H1 (cell line): ENCODE measurements at regions not wholly inside any gene's neighbourhood (a gene's known extent, or its start where the extent isn't known, plus 50 kb on each side); places are given as distances from the start of the nearest gene placed in this dataset.

Source experiments
- CTCF ChIA-PET: fragments of 300-600 bp; sonication (Branson Sonifier 250); formaldehyde crosslinking; loops from one replicate; lab custom pipeline; 2021; ENCODE audit not compliant: partially characterized antibody; lab: Charles Lee
- POLR2A ChIA-PET: fragments of 300-600 bp; sonication (Branson Sonifier 250); formaldehyde crosslinking; loops from one replicate; lab custom pipeline; 2021; ENCODE audit warnings: inconsistent platforms; ENCODE audit not compliant: partially characterized antibody; lab: Charles Lee
- DNase-seq, 2 experiments: peaks; one replicate each; pipeline versions ENCODE4 v3.0.0 to v3.0.0-alpha.2; 2010 to 2022; ENCODE audit warnings: low spot score in 2 of 2, low read depth in 1 of 2, mixed read lengths in 1 of 2
- FAIRE-seq: peaks from 2 replicates; lab custom pipeline; 2011; peaks lifted over from hg19 to GRCh38; lab: Jason Lieb, UNC
- H2AFZ ChIP-seq: 2 replicates; pipeline ENCODE4 v1.8.1; 2012; ENCODE audit warnings: low read length, inconsistent platforms
- H2AK5ac ChIP-seq: 2 replicates; pipeline ENCODE4 v1.6.1; 2013; ENCODE audit warnings: low read depth, low read length
- H2BK120ac ChIP-seq: replicated peaks from 2 replicates; pipeline ENCODE3; 2013; ENCODE audit warnings: low read depth, low read length, inconsistent platforms
- H2BK12ac ChIP-seq: 2 replicates; pipeline ENCODE4 v1.6.1; 2013; ENCODE audit warnings: low read depth, low read length
- H2BK15ac ChIP-seq: 2 replicates; pipeline ENCODE4 v1.6.1; 2013; ENCODE audit warnings: low read length
- H2BK20ac ChIP-seq: 2 replicates; pipeline ENCODE4 v1.6.1; 2013; ENCODE audit warnings: low read length
- H2BK5ac ChIP-seq: 2 replicates; pipeline ENCODE4 v1.6.1; 2013; ENCODE audit warnings: low read depth, low read length
- H3K14ac ChIP-seq: 2 replicates; pipeline ENCODE4 v1.6.1; 2013; ENCODE audit warnings: inconsistent platforms; ENCODE audit not compliant: insufficient read length
- H3K18ac ChIP-seq: 2 replicates; pipeline ENCODE4 v1.6.1; 2013; ENCODE audit warnings: low read length; ENCODE audit errors: extremely low read depth
- H3K23ac ChIP-seq: 2 replicates; pipeline ENCODE4 v1.6.1; 2013; ENCODE audit warnings: inconsistent platforms; ENCODE audit not compliant: insufficient read length
- H3K23me2 ChIP-seq: 2 replicates; pipeline ENCODE4 v1.6.1; 2013; ENCODE audit warnings: low read depth, low read length
- H3K27ac ChIP-seq: 2 replicates; pipeline ENCODE4 v1.6.1; 2011; ENCODE audit warnings: low read depth, low read length, inconsistent platforms
- H3K27me3 ChIP-seq, 4 experiments: replicated peaks in 1 of 4; 1 replicate in 1 of 4; 2 replicates in 3 of 4; pipeline versions ENCODE4 v1.6.1 to v1.8.1; 2011 to 2013; ENCODE audit warnings: low read length in 3 of 4, mild to moderate bottlenecking in 3 of 4, inconsistent platforms in 2 of 4, mixed read lengths in 2 of 4, moderate library complexity in 1 of 4; ENCODE audit not compliant: control insufficient read depth in 3 of 4, insufficient read depth in 3 of 4; ENCODE audit errors: extremely low read depth in 1 of 4
- H3K36me3 ChIP-seq, 4 experiments: 2 replicates each; pipeline versions ENCODE4 v1.6.1 to v1.8.1; 2011 to 2013; ENCODE audit warnings: mild to moderate bottlenecking in 4 of 4, low read length in 3 of 4, moderate library complexity in 2 of 4, control low read depth in 1 of 4, inconsistent platforms in 1 of 4; ENCODE audit not compliant: insufficient read depth in 4 of 4, control insufficient read depth in 2 of 4
- H3K4ac ChIP-seq: replicated peaks from 2 replicates; pipeline ENCODE3; 2013; ENCODE audit warnings: low read length, low read depth, mixed read lengths, inconsistent platforms; ENCODE audit not compliant: insufficient read length
- H3K4me1 ChIP-seq, 4 experiments: replicated peaks in 1 of 4; 1 replicate in 1 of 4; 2 replicates in 3 of 4; pipeline versions ENCODE4 v1.6.1 to v1.8.1; 2011 to 2013; ENCODE audit warnings: low read length in 3 of 4, inconsistent platforms in 2 of 4, mixed read lengths in 1 of 4; ENCODE audit not compliant: insufficient read depth in 4 of 4, control insufficient read depth in 3 of 4
- H3K4me2 ChIP-seq, 2 experiments: 2 replicates each; pipeline versions ENCODE4 v1.6.1 to v1.8.1; 2011 to 2013; ENCODE audit warnings: low read depth in 2 of 2, low read length in 2 of 2, control low read depth in 1 of 2, inconsistent platforms in 1 of 2, mild to moderate bottlenecking in 1 of 2; ENCODE audit not compliant: insufficient read depth in 1 of 2
- H3K4me3 ChIP-seq, 4 experiments: fragments of 200-600, 300-600 bp in 1 of 4; sonication (generic), shearing (Covaris generic), sonication (Bioruptor Twin) in 1 of 4; 2 replicates each; pipeline versions ENCODE4 v1.5.1 to v1.8.1; 2011 to 2016; ENCODE audit warnings: low read length in 4 of 4, low read depth in 3 of 4, control low read depth in 2 of 4, inconsistent platforms in 2 of 4, mild to moderate bottlenecking in 2 of 4, mixed read lengths in 1 of 4, moderate library complexity in 1 of 4; ENCODE audit not compliant: insufficient read depth in 2 of 4; ENCODE audit errors: extremely low read depth in 1 of 4
- H3K56ac ChIP-seq: replicated peaks from 2 replicates; pipeline ENCODE3; 2013; ENCODE audit warnings: low read depth, mild to moderate bottlenecking, mixed read lengths, low read length, inconsistent platforms; ENCODE audit not compliant: insufficient read length
- H3K79me1 ChIP-seq: 2 replicates; pipeline ENCODE4 v1.6.1; 2013; ENCODE audit warnings: low read depth, low read length, control low read depth
- H3K79me2 ChIP-seq, 2 experiments: 2 replicates each; pipeline versions ENCODE4 v1.6.1 to v1.8.1; 2012 to 2013; ENCODE audit warnings: low read length in 2 of 2, mild to moderate bottlenecking in 2 of 2, inconsistent platforms in 1 of 2; ENCODE audit not compliant: insufficient read depth in 2 of 2, control insufficient read depth in 1 of 2
- H3K9ac ChIP-seq, 4 experiments: replicated peaks in 1 of 4; 1 replicate in 1 of 4; 2 replicates in 3 of 4; pipeline versions ENCODE4 v1.6.1 to v1.8.1; 2011 to 2013; ENCODE audit warnings: low read depth in 3 of 4, low read length in 3 of 4, control low read depth in 2 of 4, mild to moderate bottlenecking in 2 of 4, moderate library complexity in 2 of 4, inconsistent platforms in 1 of 4; ENCODE audit errors: extremely low read depth in 1 of 4
- H3K9me3 ChIP-seq, 2 experiments: 2 replicates each; pipeline versions ENCODE4 v1.6.1 to v1.8.1; 2012 to 2013; ENCODE audit warnings: mild to moderate bottlenecking in 2 of 2, moderate library complexity in 2 of 2, control low read depth in 1 of 2, inconsistent platforms in 1 of 2, low read depth in 1 of 2, low read length in 1 of 2, mixed read lengths in 1 of 2; ENCODE audit not compliant: insufficient read depth in 2 of 2
- H4K20me1 ChIP-seq, 2 experiments: replicated peaks in 1 of 2; 2 replicates each; pipeline versions ENCODE3 to v1.8.1; 2011 to 2013; ENCODE audit warnings: inconsistent platforms in 2 of 2, low read length in 2 of 2, mild to moderate bottlenecking in 1 of 2; ENCODE audit not compliant: insufficient read depth in 2 of 2, control insufficient read depth in 1 of 2
- H4K5ac ChIP-seq: 2 replicates; pipeline ENCODE4 v1.6.1; 2013; ENCODE audit warnings: low read length, low read depth, mixed read lengths, inconsistent platforms; ENCODE audit not compliant: insufficient read length
- H4K8ac ChIP-seq: 2 replicates; pipeline ENCODE4 v1.8.0; 2013; ENCODE audit warnings: mild to moderate bottlenecking, moderate library complexity, low read length, inconsistent platforms; ENCODE audit not compliant: insufficient read depth; ENCODE audit errors: extremely low read depth
- H4K91ac ChIP-seq: replicated peaks from 2 replicates; pipeline ENCODE3; 2013; ENCODE audit warnings: low read length, mixed read lengths, inconsistent platforms; ENCODE audit not compliant: insufficient read length
- JUND ChIP-seq: IDR thresholded peaks from 2 replicates; pipeline ENCODE4 v1.6.1; 2011; ENCODE audit warnings: mild to moderate bottlenecking, improper control_type of control experiment, low read length
- MAFK ChIP-seq: IDR thresholded peaks from 2 replicates; pipeline ENCODE4 v1.6.1; 2012; ENCODE audit warnings: low read depth, mild to moderate bottlenecking, improper control_type of control experiment, low read length
- RAD21 ChIP-seq, 2 experiments: IDR thresholded peaks in 1 of 2; conservative IDR thresholded peaks in 1 of 2; 2 replicates each; pipeline ENCODE4 v1.6.1; 2011; ENCODE audit warnings: low read depth in 2 of 2, low read length in 2 of 2, improper control_type of control experiment in 1 of 2, inconsistent platforms in 1 of 2, mild to moderate bottlenecking in 1 of 2, moderate library complexity in 1 of 2
- WGBS, 2 experiments: shearing (Covaris generic) in 1 of 2; methylation state at CpG; one replicate each; pipeline versions ENCODE4 v1.1.6 to v1.1.7; 2013 to 2015; ENCODE audit warnings: low lambda C conversion rate in 2 of 2, mixed read lengths in 2 of 2, inconsistent platforms in 1 of 2, low coverage in 1 of 2, missing lambda C conversion rate in 1 of 2; ENCODE audit not compliant: insufficient replicate concordance in 2 of 2, insufficient coverage in 1 of 2, insufficient read length in 1 of 2; ENCODE audit errors: extremely low coverage in 1 of 2, missing lambda C conversion rate in 1 of 2; 5-methylcytosine and 5-hydroxymethylcytosine counted together

- H4K8ac ChIP-seq, result no peak overlapping the region
- WGBS, 2 experiments, result 85% methylated on average over 4 of the region's 4 CpGs; no CpG with 5 or more reads in 1 of the 2 experiments
Measured at GRCh38 chr4:129994715-129995114, 898.8 kb downstream of the C4orf33 start.

More at GRCh38 chr4:129994715-129995114, 898.8 kb downstream of the C4orf33 start:
- Histone ChIP-seq H2BK20ac (no peak overlapping the region), H2AFZ (no peak overlapping the region), H4K91ac (no peak overlapping the region), H3K23ac (no peak overlapping the region), H3K36me3 (no peaks in the 10 kb centered on the region), H3K27ac (no peak overlapping the region), H4K20me1 (no peaks in the 10 kb centered on the region), H3K27me3 (no peaks in the 10 kb centered on the region; a peak in 1 of 7 replicates), H2AK5ac (no peak overlapping the region), H3K56ac (no peak overlapping the region), H4K5ac (no peak overlapping the region), H3K79me1 (no peaks in the 10 kb centered on the region), H3K4me3 (no peak overlapping the region), H3K4ac (no peak overlapping the region), H3K18ac (no peak overlapping the region), H3K9ac (no peak overlapping the region), H2BK12ac (no peak overlapping the region), H3K4me1 (no peaks in the 10 kb centered on the region), H3K79me2 (no peaks in the 10 kb centered on the region), H3K9me3 (no peaks in the 10 kb centered on the region), H2BK5ac (no peak overlapping the region), H3K23me2 (no peaks in the 10 kb centered on the region)
- POLR2A ChIA-PET, result no interaction called here
- no peak for FAIRE-seq
- CTCF ChIA-PET, result no interaction called here
- TF ChIP-seq JUND (no peak), RAD21 (IDR thresholded peaks at IDR 0.05 in 1 of 2, conservative IDR thresholded peaks at IDR 0.05 in 1 of 2; ENCODE audit: low read depth in 2 of 2, low read length in 2 of 2) (no peak), MAFK (no peak)
- TF ChIP-seq, all 59 proteins: peak for 0
- no peak overlapping the region for H2BK120ac ChIP-seq
- H3K4me2 ChIP-seq, result no peak overlapping the region
- no peak for DNase-seq
- H2BK15ac ChIP-seq, result no peak overlapping the region
- no peak overlapping the region for H3K14ac ChIP-seq
